Uterus (tissue), 3 donors: ENCODE measurements at regions not wholly inside any gene's neighbourhood (a gene's known extent, or its start where the extent isn't known, plus 50 kb on each side); places are given as distances from the start of the nearest gene placed in this dataset.

Source experiments
- DNase-seq, 2 donors: peaks; one replicate each; pipeline ENCODE4 v3.0.0-alpha.2; 2019 to 2020
- H3K27ac ChIP-seq, 2 donors: fragments of 200-600 bp; sonication (generic); 1 replicate in 1 of 2; 2 replicates in 1 of 2; pipeline ENCODE4 v1.5.1; 2016 to 2018
- H3K27me3 ChIP-seq, 2 donors: fragments of 200-600 bp; sonication (generic); one replicate each; pipeline ENCODE4 v1.5.1; 2018 to 2019; ENCODE audit warnings: control low read depth in 1 of 2
- H3K36me3 ChIP-seq, 2 donors: fragments of 200-600 bp; sonication (generic); one replicate each; pipeline ENCODE4 v1.5.1; 2019; ENCODE audit warnings: control low read depth in 1 of 2
- H3K4me1 ChIP-seq, 2 donors: fragments of 200-600 bp; sonication (generic); one replicate each; pipeline ENCODE4 v1.5.1; 2018 to 2019; ENCODE audit warnings: control low read depth in 1 of 2
- H3K4me3 ChIP-seq, 2 donors: fragments of 200-600 bp; sonication (generic); 1 replicate in 1 of 2; 2 replicates in 1 of 2; pipeline ENCODE4 v1.5.1; 2018 to 2019; ENCODE audit warnings: mild to moderate bottlenecking in 1 of 2
- H3K9me3 ChIP-seq, 2 donors: fragments of 200-600 bp; sonication (generic); one replicate each; pipeline ENCODE4 v1.5.1; 2019; ENCODE audit warnings: control low read depth in 1 of 2
- POLR2A ChIP-seq, 2 donors: fragments of 450-650 bp; IDR thresholded peaks; one replicate each; pipeline ENCODE4 v1.6.1; 2016; ENCODE audit warnings: antibody characterized with exemption in 2 of 2, mild to moderate bottlenecking in 1 of 2, moderate library complexity in 1 of 2
- intact Hi-C: fragments of 100-400 bp; cut with DNase I; formaldehyde crosslinking; loops from one replicate; pipeline ENCODE4 v1.15.1; 2023; ENCODE audit warnings: low total_unique reads
- TF ChIP-seq, protein P1 (sequence below), 4 experiments: fragments of 200-600 bp in 2 of 4; fragments of 450-650 bp in 2 of 4; sonication (generic) in 2 of 4; IDR thresholded peaks; one replicate each; pipeline ENCODE4 v1.5.1; 2016 to 2019; ENCODE audit warnings: antibody characterized with exemption in 4 of 4, mild to moderate bottlenecking in 2 of 4, moderate library complexity in 1 of 4
- donor health status: DM: yes; HTN: yes; CAD: no.

DNA sequence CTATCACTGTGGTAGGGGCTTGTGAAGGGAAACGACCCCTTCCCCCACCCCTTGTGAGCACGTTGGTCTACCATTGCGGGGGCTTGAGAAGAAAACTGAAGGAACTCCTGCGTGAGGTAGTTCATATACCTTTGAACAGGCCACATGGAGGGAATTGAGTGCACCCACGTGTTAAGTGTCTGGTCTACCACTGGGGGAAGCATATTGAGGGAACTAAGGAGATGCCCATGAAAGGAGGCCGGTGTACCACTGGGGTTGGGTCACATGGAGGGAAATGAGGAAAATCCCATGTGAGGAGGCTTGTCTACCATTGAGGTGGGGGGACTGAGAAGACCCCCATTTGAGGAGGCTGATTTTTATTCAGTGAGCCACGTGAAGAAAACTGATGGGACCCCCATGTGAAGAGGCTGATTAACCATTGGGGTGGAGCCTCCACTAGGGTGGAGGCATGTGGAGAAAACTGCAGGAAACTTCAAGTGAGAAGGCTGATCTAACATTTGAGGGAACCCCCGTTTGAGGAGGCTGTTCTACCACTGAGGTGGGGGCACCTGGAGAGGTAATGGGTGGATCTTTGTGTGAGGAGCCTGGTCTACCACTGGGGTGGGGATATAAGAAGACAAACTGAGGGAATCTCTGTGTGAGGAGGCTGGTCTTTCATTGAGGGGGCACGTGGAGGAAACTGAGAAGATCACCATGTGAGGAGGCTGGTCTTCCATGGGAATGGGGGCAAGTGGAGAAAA, 163.2 kb downstream of the FBLN2 start:
- Histone ChIP-seq H3K9me3 (no peaks in the 10 kb centered on the region), H3K4me1 (no peaks in the 10 kb centered on the region), H3K4me3 (no peak overlapping the region), H3K27me3 (no peaks in the 10 kb centered on the region), H3K36me3 (no peaks in the 10 kb centered on the region), H3K27ac (no peak overlapping the region)
- TF ChIP-seq, protein P1, sequence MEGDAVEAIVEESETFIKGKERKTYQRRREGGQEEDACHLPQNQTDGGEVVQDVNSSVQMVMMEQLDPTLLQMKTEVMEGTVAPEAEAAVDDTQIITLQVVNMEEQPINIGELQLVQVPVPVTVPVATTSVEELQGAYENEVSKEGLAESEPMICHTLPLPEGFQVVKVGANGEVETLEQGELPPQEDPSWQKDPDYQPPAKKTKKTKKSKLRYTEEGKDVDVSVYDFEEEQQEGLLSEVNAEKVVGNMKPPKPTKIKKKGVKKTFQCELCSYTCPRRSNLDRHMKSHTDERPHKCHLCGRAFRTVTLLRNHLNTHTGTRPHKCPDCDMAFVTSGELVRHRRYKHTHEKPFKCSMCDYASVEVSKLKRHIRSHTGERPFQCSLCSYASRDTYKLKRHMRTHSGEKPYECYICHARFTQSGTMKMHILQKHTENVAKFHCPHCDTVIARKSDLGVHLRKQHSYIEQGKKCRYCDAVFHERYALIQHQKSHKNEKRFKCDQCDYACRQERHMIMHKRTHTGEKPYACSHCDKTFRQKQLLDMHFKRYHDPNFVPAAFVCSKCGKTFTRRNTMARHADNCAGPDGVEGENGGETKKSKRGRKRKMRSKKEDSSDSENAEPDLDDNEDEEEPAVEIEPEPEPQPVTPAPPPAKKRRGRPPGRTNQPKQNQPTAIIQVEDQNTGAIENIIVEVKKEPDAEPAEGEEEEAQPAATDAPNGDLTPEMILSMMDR (IDR thresholded peaks at IDR 0.05) = no peak
- no peak for TF ChIP-seq POLR2A (IDR thresholded peaks at IDR 0.05)
- intact Hi-C loops = no loop called here
- DNase-seq = no peak

DNA sequence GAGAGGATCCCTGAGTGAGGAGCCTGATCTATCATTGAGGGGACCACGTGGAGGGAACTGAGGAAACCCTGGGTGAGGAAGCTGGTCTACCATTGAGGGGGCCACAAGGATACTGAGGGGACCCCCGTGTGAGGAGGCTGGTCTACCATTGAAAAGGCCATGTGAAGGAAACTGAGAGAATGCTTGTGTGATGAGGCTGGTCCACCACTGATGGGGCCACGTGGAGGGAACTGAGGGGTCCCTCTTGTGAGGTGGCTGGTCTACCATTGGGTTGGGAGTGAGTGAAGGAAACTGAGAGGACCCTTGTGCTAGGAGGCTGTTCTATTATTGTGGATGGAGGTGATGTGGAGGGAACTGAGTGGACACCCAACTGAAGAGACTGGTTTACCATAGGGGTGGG, 161.3 kb downstream of the FBLN2 start:
- Histone ChIP-seq H3K4me3 (no peak overlapping the region), H3K36me3 (no peaks in the 10 kb centered on the region), H3K27me3 (no peaks in the 10 kb centered on the region), H3K9me3 (no peaks in the 10 kb centered on the region), H3K4me1 (no peaks in the 10 kb centered on the region), H3K27ac (no peak overlapping the region)
- no peak for TF ChIP-seq POLR2A (IDR thresholded peaks at IDR 0.05)
- TF ChIP-seq, protein P1 (IDR thresholded peaks at IDR 0.05) = no peak
- intact Hi-C loops = no loop called here
- peak in 1 of 2 donors; percentile 1 for DNase-seq

DNA sequence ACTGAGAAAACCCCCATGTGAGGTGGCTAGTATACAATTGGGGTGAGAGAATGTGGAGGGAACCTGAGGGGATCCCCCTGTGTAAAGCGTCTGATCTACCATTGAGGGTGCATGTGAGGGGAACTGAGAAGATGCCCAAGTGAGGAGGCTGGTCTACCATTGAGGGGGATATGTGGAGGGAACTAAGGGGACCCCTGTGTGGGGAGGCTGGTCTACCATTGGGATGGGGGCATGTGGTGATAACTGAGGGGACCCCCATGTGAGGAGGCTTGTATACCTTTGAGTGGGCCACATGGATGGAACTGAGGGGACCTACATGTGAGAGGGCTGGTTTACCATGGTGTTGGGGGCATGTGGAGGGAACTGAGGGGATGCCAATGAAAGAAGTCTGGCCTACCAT, 160.8 kb downstream of the FBLN2 start:
- intact Hi-C loops = no loop called here
- Histone ChIP-seq H3K4me3 (no peak overlapping the region), H3K4me1 (no peaks in the 10 kb centered on the region), H3K9me3 (no peaks in the 10 kb centered on the region), H3K36me3 (no peaks in the 10 kb centered on the region), H3K27ac (no peak overlapping the region), H3K27me3 (no peaks in the 10 kb centered on the region)
- TF ChIP-seq POLR2A (IDR thresholded peaks at IDR 0.05) = no peak
- TF ChIP-seq, protein P1 (IDR thresholded peaks at IDR 0.05) = no peak
- DNase-seq = no peak

DNA sequence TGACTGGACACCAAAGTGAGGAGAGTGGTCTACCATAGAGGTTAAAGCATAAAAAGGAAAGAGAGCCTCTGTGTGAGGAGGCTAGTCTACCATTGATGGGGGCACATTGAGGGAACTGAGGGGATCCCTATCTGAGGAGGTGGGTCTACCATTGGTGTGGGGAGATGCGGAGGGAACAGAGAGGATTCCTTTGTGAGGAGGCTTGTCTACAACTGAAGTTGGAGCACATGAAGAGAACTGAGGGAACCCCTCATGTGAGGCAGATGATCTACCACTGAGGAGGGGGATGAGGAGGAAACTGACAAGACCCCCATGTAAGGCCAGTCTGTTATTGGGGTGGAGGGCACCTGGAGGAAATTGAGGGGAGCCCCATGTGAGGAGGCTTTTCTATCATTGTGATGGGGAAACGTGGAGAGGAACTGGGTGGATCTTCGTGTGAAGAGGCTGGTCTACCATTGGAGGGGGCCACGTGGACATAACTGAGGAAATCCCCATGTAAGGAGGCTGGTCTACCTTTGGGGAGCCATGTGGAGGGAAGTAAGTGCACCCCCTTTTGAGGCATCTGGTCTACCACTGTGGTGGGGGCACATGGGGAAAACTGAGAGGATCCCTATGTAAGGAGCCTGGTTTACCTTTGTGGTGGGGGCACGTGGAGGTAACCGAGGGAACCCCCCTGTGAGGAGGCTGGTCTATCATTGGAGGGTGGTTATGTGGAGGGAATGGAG, 160.1 kb downstream of the FBLN2 start:
- DNase-seq = peak in 1 of 2 donors; percentile 3
- no peaks in the 10 kb centered on the region for H3K9me3 ChIP-seq
- intact Hi-C loops = no loop called here

DNA sequence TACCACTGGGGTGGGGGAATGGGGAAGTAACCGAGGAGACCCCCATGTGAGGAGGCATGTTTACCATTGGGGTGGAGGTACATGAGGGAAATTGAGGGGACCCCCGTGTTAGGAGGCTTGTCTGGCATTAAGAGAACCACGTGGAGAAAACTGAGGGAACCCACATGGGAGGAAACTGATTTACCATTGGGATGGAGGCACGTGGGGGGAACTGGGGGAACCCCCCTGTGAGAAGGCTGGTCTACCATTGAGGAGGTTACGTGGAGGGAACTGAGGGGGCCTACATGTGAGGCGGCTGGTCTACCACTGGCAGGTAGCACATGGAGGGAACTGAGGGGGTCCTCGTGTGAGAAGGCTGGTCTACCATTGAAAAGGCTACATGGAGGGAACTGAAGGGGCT, 159.4 kb downstream of the FBLN2 start:
- H3K9me3 ChIP-seq = no peaks in the 10 kb centered on the region
- TF ChIP-seq, protein P1 (IDR thresholded peaks at IDR 0.05) = no peak
- no peak for TF ChIP-seq POLR2A (IDR thresholded peaks at IDR 0.05)
- H3K27me3 ChIP-seq = no peaks in the 10 kb centered on the region
- no peak overlapping the region for H3K27ac ChIP-seq
- H3K4me1 ChIP-seq = no peaks in the 10 kb centered on the region
- no peak overlapping the region for H3K4me3 ChIP-seq
- H3K36me3 ChIP-seq = no peaks in the 10 kb centered on the region
- peak; percentile 5 for DNase-seq
- intact Hi-C loops = no loop called here

More for the DNA sequence above, 160.1 kb downstream of the FBLN2 start:
- no peaks in the 10 kb centered on the region for H3K4me1 ChIP-seq
- H3K4me3 ChIP-seq = no peak overlapping the region
- no peaks in the 10 kb centered on the region for H3K36me3 ChIP-seq
- no peaks in the 10 kb centered on the region for H3K27me3 ChIP-seq
- TF ChIP-seq, protein P1 (IDR thresholded peaks at IDR 0.05) = no peak
- TF ChIP-seq POLR2A (IDR thresholded peaks at IDR 0.05) = no peak
- no peak overlapping the region for H3K27ac ChIP-seq
